K562 (cell line): ENCODE measurements at regions not wholly inside any gene's neighbourhood (a gene's known extent, or its start where the extent isn't known, plus 50 kb on each side); places are given as distances from the start of the nearest gene placed in this dataset.

Experiments
- ATAC-seq: fragments of 200-7000 bp; cut with Tn5 transposase; 3 replicates; pipeline ENCODE4 v1.9.1; 2020; ENCODE audit warnings: moderate library complexity
- BruUV-seq: library from RNA; stranded (reverse); fragments of 400-500 nt; replicated peaks from 2 replicates; lab custom pipeline; 2021; lab: Mats Ljungman, UMichigan
- CTCF ChIA-PET: fragments of 300-600 bp; formaldehyde crosslinking; extraction: SDS; loops from one replicate; lab custom pipeline; 2021; ENCODE audit warnings: low intra/inter-chr PET ratio; lab: Yijun Ruan, JAX
- POLR2A ChIA-PET: fragments of 300-600, 350-650 bp; sonication (Branson Sonifier 250); formaldehyde crosslinking; extraction: SDS; loops from one replicate; lab custom pipeline; 2021; ENCODE audit warnings: antibody characterized with exemption, inconsistent platforms; lab: Yijun Ruan, JAX
- DNase-seq, 4 experiments: peaks; one replicate each; pipeline versions ENCODE4 v3.0.0 to v3.0.0-alpha.2; 2011 to 2018; ENCODE audit warnings: low spot score in 3 of 4, mixed read lengths in 3 of 4; ENCODE audit errors: extremely low read depth in 1 of 4
- FAIRE-seq: peaks from 2 replicates; lab custom pipeline; 2011; peaks lifted over from hg19 to GRCh38; lab: Jason Lieb, UNC
- H2AFZ ChIP-seq: 2 replicates; pipeline ENCODE4 v1.6.0; 2011; ENCODE audit warnings: low read depth, low read length, control low read depth, inconsistent platforms
- H3K27ac ChIP-seq: fragments of 200-600 bp; 3 replicates; pipeline ENCODE4 v1.8.0; 2011; ENCODE audit warnings: low read depth, mild to moderate bottlenecking, control low read depth, inconsistent platforms, low read length, moderate library complexity, mixed read lengths; ENCODE audit errors: extremely low read depth
- H3K27me3 ChIP-seq, 2 experiments: fragments of 300-600 bp in 1 of 2; 2 replicates in 1 of 2; 3 replicates in 1 of 2; pipeline versions ENCODE4 v1.6.0 to v1.8.0; 2011; ENCODE audit warnings: inconsistent platforms in 2 of 2, low read length in 2 of 2, mild to moderate bottlenecking in 1 of 2, mixed read lengths in 1 of 2, moderate library complexity in 1 of 2; ENCODE audit not compliant: control insufficient read depth in 2 of 2, insufficient read depth in 2 of 2
- H3K36me3 ChIP-seq: fragments of 300-600 bp; 3 replicates; pipeline ENCODE4 v1.8.0; 2011; ENCODE audit warnings: mild to moderate bottlenecking, low read length, inconsistent platforms; ENCODE audit not compliant: control insufficient read depth, insufficient read depth
- H3K4me1 ChIP-seq, 2 experiments: fragments of 200-600 bp in 1 of 2; replicated peaks in 1 of 2; 2 replicates in 1 of 2; 3 replicates in 1 of 2; pipeline versions ENCODE4 v1.5.1 to v1.8.0; 2011; ENCODE audit warnings: inconsistent platforms in 2 of 2, low read length in 2 of 2, mild to moderate bottlenecking in 1 of 2, mixed read lengths in 1 of 2, moderate library complexity in 1 of 2; ENCODE audit not compliant: control insufficient read depth in 2 of 2, insufficient read depth in 2 of 2
- H3K4me2 ChIP-seq: 2 replicates; pipeline ENCODE4 v1.6.1; 2011; ENCODE audit warnings: low read length, control low read depth, inconsistent platforms, mixed read lengths; ENCODE audit not compliant: insufficient read depth
- H3K4me3 ChIP-seq: fragments of 200-600 bp; sonication (generic), shearing (Covaris generic); 2 replicates; pipeline ENCODE4 v1.5.1; 2016; ENCODE audit warnings: control low read depth, inconsistent platforms
- H3K79me2 ChIP-seq: fragments of 200-600 bp; 3 replicates; pipeline ENCODE4 v1.8.0; 2011; ENCODE audit warnings: low read length, inconsistent platforms; ENCODE audit not compliant: control insufficient read depth, insufficient read depth
- H3K9ac ChIP-seq, 2 experiments: 2 replicates each; pipeline versions ENCODE4 v1.6.0 to v1.6.1; 2011; ENCODE audit warnings: low read depth in 2 of 2, low read length in 2 of 2, control low read depth in 1 of 2, inconsistent platforms in 1 of 2, mild to moderate bottlenecking in 1 of 2, mixed read lengths in 1 of 2; ENCODE audit not compliant: insufficient read depth in 1 of 2
- H3K9me1 ChIP-seq: one replicate; pipeline ENCODE4 v1.6.0; 2011; ENCODE audit warnings: inconsistent platforms, mild to moderate bottlenecking, low read length, moderate library complexity; ENCODE audit not compliant: control insufficient read depth, insufficient read depth
- H3K9me3 ChIP-seq: replicated peaks from 2 replicates; pipeline ENCODE4 v1.5.1; 2011; ENCODE audit warnings: low read depth, low read length, inconsistent platforms; ENCODE audit not compliant: control insufficient read depth, insufficient read depth
- H4K20me1 ChIP-seq: replicated peaks from 2 replicates; pipeline ENCODE4 v1.6.1; 2011; ENCODE audit warnings: low read length, inconsistent platforms, mixed read lengths; ENCODE audit not compliant: control insufficient read depth, insufficient read depth
- BCL6 ChIP-seq: fragments of 250-450 bp; sonication (Bioruptor Pico); IDR thresholded peaks from 2 replicates; pipeline ENCODE4 v1.4.0; 2020
- FOS ChIP-seq: IDR thresholded peaks from 3 replicates; pipeline ENCODE4 v1.6.1; 2011; ENCODE audit not compliant: insufficient read length; ENCODE audit errors: extremely low read depth
- HIVEP1 ChIP-seq: fragments of 250-450 bp; sonication (Bioruptor Pico); IDR thresholded peaks from 2 replicates; pipeline ENCODE4 v1.4.0; 2020; ENCODE audit warnings: mild to moderate bottlenecking
- KHSRP ChIP-seq: fragments of 450-650 bp; IDR thresholded peaks from 2 replicates; pipeline ENCODE4 v1.6.1; 2017
- PTBP1 ChIP-seq: fragments of 200-400 bp; formaldehyde crosslinking; IDR thresholded peaks from 2 replicates; pipeline ENCODE4 v1.6.1; 2017; ENCODE audit warnings: low read depth, low read length
- RAD21 ChIP-seq, 2 experiments: fragments of 250-450 bp in 1 of 2; fragments of 450-650 bp in 1 of 2; sonication (Bioruptor Pico) in 1 of 2; formaldehyde crosslinking in 1 of 2; IDR thresholded peaks in 1 of 2; conservative IDR thresholded peaks in 1 of 2; 2 replicates each; pipeline versions ENCODE4 v1.4.0 to v1.8.0; 2020 to 2022; ENCODE audit warnings: mild to moderate bottlenecking in 2 of 2, moderate library complexity in 1 of 2
- TSC22D4 ChIP-seq: fragments of 450-650 bp; IDR thresholded peaks from 2 replicates; pipeline ENCODE4 v1.6.1; 2016; ENCODE audit warnings: missing genetic modification characterization, missing biosample characterization, control low read depth
- ZNF175 ChIP-seq: fragments of 200-800 bp; sonication (Bioruptor generic); IDR thresholded peaks from 2 replicates; pipeline ENCODE4 v1.6.1; 2016; ENCODE audit warnings: low read depth, mild to moderate bottlenecking, missing genetic modification characterization, missing compliant biosample characterization
- ZNF274 ChIP-seq: IDR thresholded peaks from 2 replicates; pipeline ENCODE4 v1.6.1; 2011; ENCODE audit warnings: low read depth, mild to moderate bottlenecking, low read length, moderate library complexity, borderline replicate concordance
- ZNF436 ChIP-seq: fragments of 250-450, 450-650 bp; sonication (Bioruptor Pico); formaldehyde crosslinking; IDR thresholded peaks from 2 replicates; pipeline ENCODE4 v1.7.0; 2020; ENCODE audit warnings: mild to moderate bottlenecking
- ZNF518B ChIP-seq: fragments of 250-450 bp; sonication (Bioruptor Pico); IDR thresholded peaks from 2 replicates; pipeline ENCODE4 v1.5.0; 2021; ENCODE audit warnings: mild to moderate bottlenecking, moderate library complexity
- WGBS: fragments of 100-300 bp; shearing (Covaris generic); methylation state at CpG from one replicate; pipeline ENCODE4 v1.1.6; 2016; ENCODE audit warnings: low coverage, mixed read lengths; ENCODE audit not compliant: insufficient coverage; ENCODE audit errors: missing lambda C conversion rate; 5-methylcytosine and 5-hydroxymethylcytosine counted together
- in situ Hi-C: fragments of 300-500 bp; cut with MboI; formaldehyde crosslinking; loops from 4 replicates; pipeline ENCODE4 v1.15.0; 2018; ENCODE audit warnings: inconsistent platforms, mixed read lengths
- intact Hi-C: fragments of 100-400 bp; cut with micrococcal nuclease; formaldehyde crosslinking; loops from 2 replicates; pipeline ENCODE4 v1.14.2; 2022
- TF ChIP-seq, protein P1 (sequence below): fragments of 250-450 bp; sonication (Bioruptor Pico); IDR thresholded peaks from 2 replicates; pipeline ENCODE4 v1.9.0; 2021; ENCODE audit warnings: mild to moderate bottlenecking, inconsistent platforms
- TF ChIP-seq, protein P2 (sequence below): fragments of 250-450 bp; sonication (Bioruptor Pico); IDR thresholded peaks from 2 replicates; pipeline ENCODE4 v1.4.0; 2020
- TF ChIP-seq, protein P3 (sequence below): sonication (generic); formaldehyde crosslinking; IDR thresholded peaks from 2 replicates; pipeline ENCODE4 v1.8.0; 2022; ENCODE audit warnings: missing genetic modification reagents, mild to moderate bottlenecking, moderate library complexity, borderline replicate concordance

DNA sequence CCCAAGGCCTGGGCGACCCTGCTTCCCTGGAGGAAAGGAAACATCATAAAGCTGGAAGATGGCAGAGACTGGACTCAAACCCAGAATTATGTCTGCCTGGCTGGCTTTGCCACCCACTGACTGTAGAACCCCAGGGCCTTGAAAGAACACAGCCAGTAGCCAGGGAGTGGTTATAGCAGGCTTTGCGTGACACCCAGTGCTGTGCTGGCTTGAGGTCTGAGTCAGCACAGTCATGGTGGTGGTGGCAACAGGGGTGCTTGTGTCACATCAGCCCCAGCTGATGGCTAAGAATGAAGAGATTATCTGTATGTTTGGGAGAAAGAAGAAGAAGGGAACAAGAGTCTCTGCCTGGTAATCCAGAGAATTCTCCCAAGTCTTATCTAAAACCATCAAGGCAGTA, 178.8 kb upstream of the SPIN4 start:
- no peak for TF ChIP-seq ZNF175
- no peak for TF ChIP-seq BCL6 (CRISPR knock-in tag)
- TF ChIP-seq FOS = no peak
- TF ChIP-seq ZNF518B (CRISPR knock-in tag) = no peak
- TF ChIP-seq PTBP1 = no peak
- TF ChIP-seq RAD21 (CRISPR knock-in tag; conservative IDR thresholded peaks at IDR 0.05 in 1 of 2, IDR thresholded peaks at IDR 0.05 in 1 of 2) = no peak
- no peak for TF ChIP-seq ZNF436 (CRISPR knock-in tag)
- TF ChIP-seq, protein P1, sequence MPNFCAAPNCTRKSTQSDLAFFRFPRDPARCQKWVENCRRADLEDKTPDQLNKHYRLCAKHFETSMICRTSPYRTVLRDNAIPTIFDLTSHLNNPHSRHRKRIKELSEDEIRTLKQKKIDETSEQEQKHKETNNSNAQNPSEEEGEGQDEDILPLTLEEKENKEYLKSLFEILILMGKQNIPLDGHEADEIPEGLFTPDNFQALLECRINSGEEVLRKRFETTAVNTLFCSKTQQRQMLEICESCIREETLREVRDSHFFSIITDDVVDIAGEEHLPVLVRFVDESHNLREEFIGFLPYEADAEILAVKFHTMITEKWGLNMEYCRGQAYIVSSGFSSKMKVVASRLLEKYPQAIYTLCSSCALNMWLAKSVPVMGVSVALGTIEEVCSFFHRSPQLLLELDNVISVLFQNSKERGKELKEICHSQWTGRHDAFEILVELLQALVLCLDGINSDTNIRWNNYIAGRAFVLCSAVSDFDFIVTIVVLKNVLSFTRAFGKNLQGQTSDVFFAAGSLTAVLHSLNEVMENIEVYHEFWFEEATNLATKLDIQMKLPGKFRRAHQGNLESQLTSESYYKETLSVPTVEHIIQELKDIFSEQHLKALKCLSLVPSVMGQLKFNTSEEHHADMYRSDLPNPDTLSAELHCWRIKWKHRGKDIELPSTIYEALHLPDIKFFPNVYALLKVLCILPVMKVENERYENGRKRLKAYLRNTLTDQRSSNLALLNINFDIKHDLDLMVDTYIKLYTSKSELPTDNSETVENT = no peak
- no peak for TF ChIP-seq KHSRP
- TF ChIP-seq, protein P2, sequence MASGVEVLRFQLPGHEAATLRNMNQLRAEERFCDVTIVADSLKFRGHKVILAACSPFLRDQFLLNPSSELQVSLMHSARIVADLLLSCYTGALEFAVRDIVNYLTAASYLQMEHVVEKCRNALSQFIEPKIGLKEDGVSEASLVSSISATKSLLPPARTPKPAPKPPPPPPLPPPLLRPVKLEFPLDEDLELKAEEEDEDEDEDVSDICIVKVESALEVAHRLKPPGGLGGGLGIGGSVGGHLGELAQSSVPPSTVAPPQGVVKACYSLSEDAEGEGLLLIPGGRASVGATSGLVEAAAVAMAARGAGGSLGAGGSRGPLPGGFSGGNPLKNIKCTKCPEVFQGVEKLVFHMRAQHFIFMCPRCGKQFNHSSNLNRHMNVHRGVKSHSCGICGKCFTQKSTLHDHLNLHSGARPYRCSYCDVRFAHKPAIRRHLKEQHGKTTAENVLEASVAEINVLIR (CRISPR knock-in tag) = no peak
- TF ChIP-seq HIVEP1 (CRISPR knock-in tag) = no peak
- TF ChIP-seq, protein P3, sequence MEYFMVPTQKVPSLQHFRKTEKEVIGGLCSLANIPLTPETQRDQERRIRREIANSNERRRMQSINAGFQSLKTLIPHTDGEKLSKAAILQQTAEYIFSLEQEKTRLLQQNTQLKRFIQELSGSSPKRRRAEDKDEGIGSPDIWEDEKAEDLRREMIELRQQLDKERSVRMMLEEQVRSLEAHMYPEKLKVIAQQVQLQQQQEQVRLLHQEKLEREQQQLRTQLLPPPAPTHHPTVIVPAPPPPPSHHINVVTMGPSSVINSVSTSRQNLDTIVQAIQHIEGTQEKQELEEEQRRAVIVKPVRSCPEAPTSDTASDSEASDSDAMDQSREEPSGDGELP (CRISPR knock-in tag) = no peak
- no peak for TF ChIP-seq ZNF274
- TF ChIP-seq TSC22D4 (tag) = no peak
- H3K4me2 ChIP-seq = no peak overlapping the region
- H3K4me1 ChIP-seq = no peaks in the 10 kb centered on the region
- no peak overlapping the region for H3K27ac ChIP-seq
- ATAC-seq (no peak), DNase-seq (no peak), FAIRE-seq (no peak)
- 10% methylated on average over 2 of the region's 2 CpGs for WGBS
- ChIA-PET CTCF (no interaction called here), POLR2A (no interaction called here)
- H3K9me3 ChIP-seq = no peaks in the 10 kb centered on the region
- no peak overlapping the region for H2AFZ ChIP-seq
- no peaks in the 10 kb centered on the region for H3K27me3 ChIP-seq
- no peaks in the 10 kb centered on the region for H4K20me1 ChIP-seq
- no peak overlapping the region for H3K9ac ChIP-seq
- no peak overlapping the region for H3K4me3 ChIP-seq
- intact Hi-C loops (no loop called here), in situ Hi-C loops (no loop called here)
- BruUV-seq = no TSS peak
- no peaks in the 10 kb centered on the region for H3K79me2 ChIP-seq
- H3K36me3 ChIP-seq = no peaks in the 10 kb centered on the region
- H3K9me1 ChIP-seq = no peaks in the 10 kb centered on the region
